Central memory CD8-positive, alpha-beta T cell (primary cell): ENCODE measurements at regions not wholly inside any gene's neighbourhood (a gene's known extent, or its start where the extent isn't known, plus 50 kb on each side); places are given as distances from the start of the nearest gene placed in this dataset.
"Not testable (repeated sequence)": the region's sequence is repeated elsewhere in the genome, so short reads cannot be mapped to it uniquely, and the experiment has no call there.

ENCODE experiments used
- ATAC-seq: fragments of 150-1000 bp; cut with Tn5 transposase; replicated peaks from 2 replicates; pipeline ENCODE4 v1.10.0; 2022; ENCODE audit warnings: mild to moderate bottlenecking, moderate FRiP score, moderate number of reproducible peaks; ENCODE audit not compliant: poor library complexity, severe bottlenecking; ENCODE audit errors: extremely low read depth
- DNase-seq, 2 donors: peaks; one replicate each; pipeline ENCODE4 v3.0.0; 2021; ENCODE audit warnings: low spot score in 2 of 2
- H3K27ac Mint-ChIP-seq: one replicate; pipeline ENCODE4 v1.8.0; 2022; ENCODE audit warnings: low read depth, mild to moderate bottlenecking, moderate library complexity, mixed read lengths
- H3K27me3 Mint-ChIP-seq: one replicate; pipeline ENCODE4 v1.8.0; 2022; ENCODE audit warnings: mixed read lengths
- H3K36me3 Mint-ChIP-seq: one replicate; pipeline ENCODE4 v1.8.0; 2022; ENCODE audit warnings: mild to moderate bottlenecking, moderate library complexity, mixed read lengths; ENCODE audit not compliant: insufficient read depth
- H3K4me1 Mint-ChIP-seq: one replicate; pipeline ENCODE4 v1.8.0; 2022; ENCODE audit warnings: mixed read lengths
- H3K4me3 Mint-ChIP-seq: one replicate; pipeline ENCODE4 v1.8.0; 2022; ENCODE audit warnings: mild to moderate bottlenecking, moderate library complexity, mixed read lengths
- H3K9me3 Mint-ChIP-seq: one replicate; pipeline ENCODE4 v1.8.0; 2022; ENCODE audit warnings: mixed read lengths

GRCh38 chr2:48049371-48049770 lies 143.1 kb upstream of the FBXO11 start:
- no peak for ATAC-seq
- Mint-ChIP-seq H3K36me3 (peaks cover 2% of the 10 kb centered on the region), H3K9me3 (no peaks in the 10 kb centered on the region), H3K4me1 (no peaks in the 10 kb centered on the region), H3K27me3 (peaks cover 24% of the 10 kb centered on the region), H3K4me3 (no peak overlapping the region), H3K27ac (no peak overlapping the region)
- no peak for DNase-seq

GRCh38 chr2:48050711-48051110 lies 144.4 kb upstream of the FBXO11 start:
- H3K4me1 Mint-ChIP-seq: no peaks in the 10 kb centered on the region

GRCh38 chr2:48059975-48060374 lies 153.7 kb upstream of the FBXO11 start:
- H3K4me1 Mint-ChIP-seq: no peaks in the 10 kb centered on the region

More at GRCh38 chr2:48050711-48051110, 144.4 kb upstream of the FBXO11 start:
- H3K27ac Mint-ChIP-seq: no peak overlapping the region
- no peak overlapping the region for H3K4me3 Mint-ChIP-seq
- DNase-seq (no peak), ATAC-seq (no peak)
- H3K9me3 Mint-ChIP-seq: no peaks in the 10 kb centered on the region
- H3K27me3 Mint-ChIP-seq: peaks cover 28% of the 10 kb centered on the region
- peaks cover 2% of the 10 kb centered on the region for H3K36me3 Mint-ChIP-seq

GRCh38 chr2:48061656-48062055 lies 155.4 kb upstream of the FBXO11 start:
- ATAC-seq, H3K27ac Mint-ChIP-seq, H3K4me1 Mint-ChIP-seq, H3K9me3 Mint-ChIP-seq, H3K36me3 Mint-ChIP-seq, DNase-seq, H3K4me3 Mint-ChIP-seq: not testable (repeated sequence)
- peaks cover 54% of the 10 kb centered on the region for H3K27me3 Mint-ChIP-seq

More at GRCh38 chr2:48059975-48060374, 153.7 kb upstream of the FBXO11 start:
- peaks cover 1% of the 10 kb centered on the region for H3K36me3 Mint-ChIP-seq
- ATAC-seq: no peak
- no peak overlapping the region for H3K27ac Mint-ChIP-seq
- H3K9me3 Mint-ChIP-seq: no peaks in the 10 kb centered on the region
- DNase-seq: no peak
- H3K27me3 Mint-ChIP-seq: peaks cover 70% of the 10 kb centered on the region
- no peak overlapping the region for H3K4me3 Mint-ChIP-seq

- no peaks in the 10 kb centered on the region for H3K9me3 Mint-ChIP-seq
- H3K27ac Mint-ChIP-seq: no peak overlapping the region
- H3K27me3 Mint-ChIP-seq: peaks cover 51% of the 10 kb centered on the region
- ATAC-seq (no peak), DNase-seq (no peak)
- H3K4me1 Mint-ChIP-seq: no peaks in the 10 kb centered on the region
- H3K36me3 Mint-ChIP-seq: no peaks in the 10 kb centered on the region
- H3K4me3 Mint-ChIP-seq: no peak overlapping the region
These were observed 158.8 kb upstream of the FBXO11 start for GRCh38 chr2:48065096-48065495.

GRCh38 chr2:48066000-48066399 lies 159.7 kb upstream of the FBXO11 start:
- Mint-ChIP-seq H3K27me3 (peaks cover 46% of the 10 kb centered on the region), H3K4me3 (no peak overlapping the region), H3K4me1 (no peaks in the 10 kb centered on the region), H3K9me3 (no peaks in the 10 kb centered on the region), H3K36me3 (no peaks in the 10 kb centered on the region), H3K27ac (no peak overlapping the region)
- no peak for DNase-seq
- no peak for ATAC-seq

- Mint-ChIP-seq H3K36me3 (no peaks in the 10 kb centered on the region), H3K27me3 (peaks cover 30% of the 10 kb centered on the region), H3K4me1 (no peaks in the 10 kb centered on the region), H3K9me3 (no peaks in the 10 kb centered on the region), H3K27ac (no peak overlapping the region), H3K4me3 (no peak overlapping the region)
- no peak for DNase-seq
- no peak for ATAC-seq
These were observed 163.5 kb upstream of the FBXO11 start for GRCh38 chr2:48069769-48070168.

- DNase-seq (no peak), ATAC-seq (no peak)
- H3K27ac Mint-ChIP-seq: no peak overlapping the region
- no peaks in the 10 kb centered on the region for H3K9me3 Mint-ChIP-seq
- no peaks in the 10 kb centered on the region for H3K4me1 Mint-ChIP-seq
- H3K27me3 Mint-ChIP-seq: peaks cover 30% of the 10 kb centered on the region
- no peak overlapping the region for H3K4me3 Mint-ChIP-seq
- H3K36me3 Mint-ChIP-seq: no peaks in the 10 kb centered on the region
These were observed 164.1 kb upstream of the FBXO11 start for GRCh38 chr2:48070415-48070814.

- ATAC-seq (no peak), DNase-seq (no peak)
- Mint-ChIP-seq H3K4me1 (no peaks in the 10 kb centered on the region), H3K27me3 (peaks cover 42% of the 10 kb centered on the region), H3K4me3 (no peak overlapping the region), H3K36me3 (no peaks in the 10 kb centered on the region), H3K9me3 (no peaks in the 10 kb centered on the region), H3K27ac (no peak overlapping the region)
These were observed 166.3 kb upstream of the FBXO11 start for GRCh38 chr2:48072583-48072982.

GRCh38 chr2:48075631-48076030 lies 169.3 kb upstream of the FBXO11 start:
- Mint-ChIP-seq H3K9me3 (no peaks in the 10 kb centered on the region), H3K4me1 (no peaks in the 10 kb centered on the region)
- no peak for ATAC-seq

GRCh38 chr2:48080534-48081316 lies 174.4 kb upstream of the FBXO11 start:
- peaks cover 17% of the 10 kb centered on the region for H3K27me3 Mint-ChIP-seq
- DNase-seq: no peak

More at GRCh38 chr2:48075631-48076030, 169.3 kb upstream of the FBXO11 start:
- no peak for DNase-seq
- Mint-ChIP-seq H3K36me3 (no peaks in the 10 kb centered on the region), H3K4me3 (no peak overlapping the region), H3K27me3 (peaks cover 30% of the 10 kb centered on the region), H3K27ac (no peak overlapping the region)

GRCh38 chr2:48081317-48081628 lies 175.0 kb upstream of the FBXO11 start:
- no peak for DNase-seq
- Mint-ChIP-seq H3K27me3 (peaks cover 17% of the 10 kb centered on the region), H3K36me3 (no peaks in the 10 kb centered on the region), H3K9me3 (no peaks in the 10 kb centered on the region), H3K4me3 (no peak overlapping the region), H3K27ac (no peak overlapping the region), H3K4me1 (no peaks in the 10 kb centered on the region)
- no peak for ATAC-seq

More at GRCh38 chr2:48080534-48081316, 174.4 kb upstream of the FBXO11 start:
- Mint-ChIP-seq H3K27ac (no peak overlapping the region), H3K4me3 (no peak overlapping the region), H3K36me3 (no peaks in the 10 kb centered on the region), H3K9me3 (no peaks in the 10 kb centered on the region), H3K4me1 (no peaks in the 10 kb centered on the region)
- no peak for ATAC-seq

- H3K4me1 Mint-ChIP-seq: no peaks in the 10 kb centered on the region
- ATAC-seq (no peak), DNase-seq (no peak)
- H3K27me3 Mint-ChIP-seq: no peaks in the 10 kb centered on the region
- no peaks in the 10 kb centered on the region for H3K9me3 Mint-ChIP-seq
- no peak overlapping the region for H3K27ac Mint-ChIP-seq
- no peaks in the 10 kb centered on the region for H3K36me3 Mint-ChIP-seq
- no peak overlapping the region for H3K4me3 Mint-ChIP-seq
These were observed 179.6 kb upstream of the FBXO11 start for GRCh38 chr2:48085888-48086287.
